WTC11 (cell line): ENCODE measurements at regions not wholly inside any gene's neighbourhood (a gene's known extent, or its start where the extent isn't known, plus 50 kb on each side); places are given as distances from the start of the nearest gene placed in this dataset.

Source experiments
- ATAC-seq: fragments of 200-7000 bp; cut with Tn5 transposase; 2 replicates; pipeline ENCODE4 v1.10.0; 2021; ENCODE audit warnings: mild to moderate bottlenecking, moderate library complexity
- CTCF ChIA-PET: fragments of 300-600 bp; sonication (Branson Sonifier 250); formaldehyde crosslinking; loops from one replicate; lab custom pipeline; 2021; ENCODE audit warnings: antibody characterized with exemption; lab: Charles Lee
- POLR2A ChIA-PET: fragments of 350-600 bp; sonication (Branson Sonifier 250); formaldehyde crosslinking; loops from one replicate; lab custom pipeline; 2021; ENCODE audit warnings: antibody characterized with exemption; lab: Charles Lee
- DNase-seq: peaks from one replicate; pipeline ENCODE4 v3.0.0; 2021; ENCODE audit warnings: low spot score
- H3K27ac Mint-ChIP-seq: 2 replicates; pipeline ENCODE4 v1.8.0; 2021; ENCODE audit warnings: mixed read lengths
- H3K27me3 Mint-ChIP-seq: 2 replicates; pipeline ENCODE4 v1.8.0; 2021; ENCODE audit warnings: low read depth, mild to moderate bottlenecking, moderate library complexity, mixed read lengths
- H3K36me3 Mint-ChIP-seq: 2 replicates; pipeline ENCODE4 v1.8.0; 2021; ENCODE audit warnings: mixed read lengths
- H3K4me1 Mint-ChIP-seq: 2 replicates; pipeline ENCODE4 v1.8.0; 2022; ENCODE audit warnings: mixed read lengths
- H3K4me3 Mint-ChIP-seq: 2 replicates; pipeline ENCODE4 v1.8.0; 2021; ENCODE audit warnings: mild to moderate bottlenecking, moderate library complexity, mixed read lengths
- H3K9me3 Mint-ChIP-seq: 2 replicates; pipeline ENCODE4 v1.8.0; 2021; ENCODE audit warnings: mixed read lengths
- ATF3 ChIP-seq: sonication (generic); formaldehyde crosslinking; conservative IDR thresholded peaks from 2 replicates; pipeline ENCODE4 v1.8.1; 2022; ENCODE audit warnings: mild to moderate bottlenecking, missing genetic modification reagents
- CREM ChIP-seq: sonication (generic); formaldehyde crosslinking; IDR thresholded peaks from 2 replicates; pipeline ENCODE4 v1.8.1; 2022; ENCODE audit warnings: mild to moderate bottlenecking, missing genetic modification reagents, moderate library complexity
- E2F4 ChIP-seq: sonication (generic); formaldehyde crosslinking; IDR thresholded peaks from 2 replicates; pipeline ENCODE4 v1.8.1; 2022; ENCODE audit warnings: low read depth, mild to moderate bottlenecking, moderate library complexity, missing genetic modification reagents, borderline replicate concordance
- ELF4 ChIP-seq: sonication (generic); formaldehyde crosslinking; IDR thresholded peaks from 2 replicates; pipeline ENCODE4 v1.8.1; 2022; ENCODE audit warnings: low read depth, mild to moderate bottlenecking, moderate library complexity, missing genetic modification reagents
- ESRRA ChIP-seq: sonication (generic); formaldehyde crosslinking; IDR thresholded peaks from 2 replicates; pipeline ENCODE4 v1.8.1; 2022; ENCODE audit warnings: mild to moderate bottlenecking, missing genetic modification reagents, borderline replicate concordance
- FOXJ3 ChIP-seq: sonication (generic); formaldehyde crosslinking; IDR thresholded peaks from 2 replicates; pipeline ENCODE4 v1.9.0; 2021; ENCODE audit warnings: missing genetic modification reagents, mild to moderate bottlenecking, borderline replicate concordance
- GABPB1 ChIP-seq: sonication (generic); formaldehyde crosslinking; IDR thresholded peaks from 2 replicates; pipeline ENCODE4 v1.8.1; 2023; ENCODE audit warnings: mild to moderate bottlenecking, missing genetic modification reagents
- GTF2I ChIP-seq: fragments of 250-450 bp; sonication (Bioruptor Pico); conservative IDR thresholded peaks from 2 replicates; pipeline ENCODE4 v1.4.0; 2021; ENCODE audit warnings: mild to moderate bottlenecking
- NFATC4 ChIP-seq: fragments of 250-450 bp; sonication (Bioruptor Pico); IDR thresholded peaks from 2 replicates; pipeline ENCODE4 v1.9.0; 2021; ENCODE audit warnings: mild to moderate bottlenecking
- NFYB ChIP-seq: sonication (generic); formaldehyde crosslinking; conservative IDR thresholded peaks from 2 replicates; pipeline ENCODE4 v1.8.0; 2022; ENCODE audit warnings: low read depth, missing genetic modification reagents
- NR2C2 ChIP-seq: sonication (generic); formaldehyde crosslinking; IDR thresholded peaks from 2 replicates; pipeline ENCODE4 v1.8.0; 2022; ENCODE audit warnings: mild to moderate bottlenecking, missing genetic modification reagents
- OVOL2 ChIP-seq: fragments of 250-450 bp; sonication (Bioruptor Pico); IDR thresholded peaks from 2 replicates; pipeline ENCODE4 v1.9.0; 2021; ENCODE audit warnings: mild to moderate bottlenecking, borderline replicate concordance
- PREB ChIP-seq: sonication (generic); formaldehyde crosslinking; IDR thresholded peaks from 2 replicates; pipeline ENCODE4 v1.8.1; 2022; ENCODE audit warnings: mild to moderate bottlenecking, missing genetic modification reagents, moderate library complexity, borderline replicate concordance
- RORB ChIP-seq: fragments of 250-450 bp; sonication (Bioruptor Pico); IDR thresholded peaks from 2 replicates; pipeline ENCODE4 v1.9.0; 2021; ENCODE audit warnings: mild to moderate bottlenecking
- SMAD3 ChIP-seq: sonication (generic); formaldehyde crosslinking; IDR thresholded peaks from 2 replicates; pipeline ENCODE4 v1.8.0; 2022; ENCODE audit warnings: missing genetic modification reagents, mild to moderate bottlenecking, borderline replicate concordance
- TEAD1 ChIP-seq: sonication (generic); formaldehyde crosslinking; IDR thresholded peaks from 2 replicates; pipeline ENCODE4 v1.8.0; 2022; ENCODE audit warnings: mild to moderate bottlenecking, missing genetic modification reagents
- TP53 ChIP-seq: sonication (generic); formaldehyde crosslinking; IDR thresholded peaks from 2 replicates; pipeline ENCODE4 v1.8.1; 2023; ENCODE audit warnings: mild to moderate bottlenecking, missing genetic modification reagents
- ZMAT4 ChIP-seq: fragments of 250-450 bp; sonication (Bioruptor Pico); IDR thresholded peaks from 2 replicates; pipeline ENCODE4 v1.9.0; 2021; ENCODE audit warnings: mild to moderate bottlenecking
- ZNF138 ChIP-seq: sonication (generic); formaldehyde crosslinking; conservative IDR thresholded peaks from 2 replicates; pipeline ENCODE4 v1.8.1; 2022; ENCODE audit warnings: mild to moderate bottlenecking, moderate library complexity, missing genetic modification reagents
- ZNF219 ChIP-seq: sonication (generic); formaldehyde crosslinking; IDR thresholded peaks from 2 replicates; pipeline ENCODE4 v1.8.0; 2023; ENCODE audit warnings: missing genetic modification reagents, mild to moderate bottlenecking, borderline replicate concordance
- ZNF232 ChIP-seq: sonication (generic); formaldehyde crosslinking; IDR thresholded peaks from 2 replicates; pipeline ENCODE4 v1.8.0; 2022; ENCODE audit warnings: mild to moderate bottlenecking, missing genetic modification reagents
- ZNF263 ChIP-seq: sonication (generic); formaldehyde crosslinking; IDR thresholded peaks from 2 replicates; pipeline ENCODE4 v1.8.1; 2022; ENCODE audit warnings: low read depth, mild to moderate bottlenecking, moderate library complexity, missing genetic modification reagents
- ZNF416 ChIP-seq: fragments of 250-450 bp; sonication (Bioruptor Pico); IDR thresholded peaks from 2 replicates; pipeline ENCODE4 v1.9.0; 2021; ENCODE audit warnings: mild to moderate bottlenecking, inconsistent platforms
- ZNF671 ChIP-seq: fragments of 250-450 bp; sonication (Bioruptor Pico); IDR thresholded peaks from 2 replicates; pipeline ENCODE4 v1.8.0; 2021; ENCODE audit warnings: mild to moderate bottlenecking

- TF ChIP-seq SMAD3 (CRISPR knock-in tag) (no peak), ZNF671 (no peak), ZNF138 (CRISPR knock-in tag) (no peak), GABPB1 (no peak), RORB (CRISPR knock-in tag) (no peak), ZNF219 (CRISPR knock-in tag) (no peak), TEAD1 (no peak), ATF3 (CRISPR knock-in tag) (no peak), NR2C2 (no peak)
Observed at GRCh38 chr4:34731070-34731469, 1513.2 kb downstream of the ARAP2 start (continued).

- Mint-ChIP-seq H3K9me3 (no peaks in the 10 kb centered on the region), H3K27me3 (no peaks in the 10 kb centered on the region), H3K4me3 (no peak overlapping the region), H3K36me3 (no peaks in the 10 kb centered on the region), H3K4me1 (peaks cover 6% of the 10 kb centered on the region)
- no peak for DNase-seq
- ChIA-PET POLR2A (no interaction called here), CTCF (no interaction called here)
- TF ChIP-seq FOXJ3 (no peak), TEAD1 (no peak), RORB (CRISPR knock-in tag) (no peak), GABPB1 (no peak), ZNF232 (no peak), ELF4 (no peak), TP53 (CRISPR knock-in tag) (no peak), ZNF416 (CRISPR knock-in tag) (no peak), CREM (no peak), OVOL2 (CRISPR knock-in tag) (no peak), NFATC4 (CRISPR knock-in tag) (no peak), ZNF263 (CRISPR knock-in tag) (no peak), ESRRA (CRISPR knock-in tag) (no peak), GTF2I (CRISPR knock-in tag) (no peak), ZMAT4 (CRISPR knock-in tag) (no peak), E2F4 (no peak), NFYB (no peak), PREB (CRISPR knock-in tag) (no peak)
- TF ChIP-seq, all 79 proteins: peak for 0
- no peak for ATAC-seq
- H3K27ac Mint-ChIP-seq, result 0 out of 2 replicates have a peak overlapping the region, but pooled peaks have one; percentile 36
Observed at GRCh38 chr4:34732176-34732950, 1512.0 kb downstream of the ARAP2 start.
